ENCODE measurements at regions not wholly inside any gene's neighbourhood (a gene's known extent, or its start where the extent isn't known, plus 50 kb on each side); places are given as distances from the start of the nearest gene placed in this dataset.

- Histone ChIP-seq H3K9me3 (ENCODE audit: control insufficient read depth in 2 of 2, low read length in 2 of 2) (no peaks in the 10 kb centered on the region), H3K4me3 (ENCODE audit: low read depth, low read length) (no peak overlapping the region), H3K27me3 (ENCODE audit: control insufficient read depth, insufficient read depth, low read length) (no peaks in the 10 kb centered on the region), H3K4me1 (ENCODE audit: control insufficient read depth, insufficient read depth, low read length, poor library complexity, severe bottlenecking) (no peaks in the 10 kb centered on the region), H3K27ac (ENCODE audit: insufficient read depth, low read length, poor library complexity, severe bottlenecking) (no peak overlapping the region), H3K36me3 (ENCODE audit: control insufficient read depth, insufficient read depth, low read length) (no peaks in the 10 kb centered on the region)
- Mint-ChIP-seq H3K27me3 (no peaks in the 10 kb centered on the region), H3K4me1 (no peaks in the 10 kb centered on the region), H3K4me3 (no peak overlapping the region), H3K36me3 (no peaks in the 10 kb centered on the region), H3K9me3 (peaks cover 0 to 6% (median 0%) of the 10 kb centered on the region in 7 donors), H3K27ac (no peak overlapping the region)
- DNase-seq: no peak
- no peak for ATAC-seq (ENCODE audit: low read depth in 2 of 2)
Measured at GRCh38 chr11:15765530-15765929, 590.8 kb downstream of the SOX6 start.

DNA sequence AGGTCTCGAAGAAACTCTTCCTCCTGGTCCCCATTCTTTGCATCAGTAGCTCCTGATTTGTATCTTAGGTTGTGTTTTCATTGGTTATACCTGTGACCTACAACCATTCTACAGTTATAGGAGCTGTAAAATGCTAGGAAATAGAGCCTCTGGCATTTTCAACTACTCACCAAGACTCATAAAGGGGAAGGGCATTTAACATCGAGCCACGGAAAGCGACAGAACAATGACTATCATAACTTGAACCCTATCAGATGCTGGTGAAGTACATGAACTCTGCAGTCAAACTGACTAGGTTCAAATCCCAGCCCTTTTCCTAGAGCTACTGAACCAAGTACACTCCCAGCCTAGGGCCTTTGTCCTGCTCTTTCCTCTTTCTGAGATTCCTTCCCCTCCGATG, 588.0 kb downstream of the SOX6 start:
- ATAC-seq (ENCODE audit: low read depth in 2 of 2) (no peak), DNase-seq (no peak)
- Histone ChIP-seq H3K27me3 (ENCODE audit: control insufficient read depth, insufficient read depth, low read length) (no peaks in the 10 kb centered on the region), H3K27ac (ENCODE audit: insufficient read depth, low read length, poor library complexity, severe bottlenecking) (no peak overlapping the region), H3K9me3 (ENCODE audit: control insufficient read depth in 2 of 2, low read length in 2 of 2) (no peaks in the 10 kb centered on the region), H3K4me3 (ENCODE audit: low read depth, low read length) (no peak overlapping the region), H3K4me1 (ENCODE audit: control insufficient read depth, insufficient read depth, low read length, poor library complexity, severe bottlenecking) (no peaks in the 10 kb centered on the region), H3K36me3 (ENCODE audit: control insufficient read depth, insufficient read depth, low read length) (no peaks in the 10 kb centered on the region)
- Mint-ChIP-seq H3K27me3 (no peaks in the 10 kb centered on the region), H3K36me3 (no peaks in the 10 kb centered on the region), H3K4me1 (no peaks in the 10 kb centered on the region), H3K4me3 (no peak overlapping the region), H3K9me3 (peaks cover 0 to 2% (median 0%) of the 10 kb centered on the region in 7 donors), H3K27ac (no peak overlapping the region)

DNA sequence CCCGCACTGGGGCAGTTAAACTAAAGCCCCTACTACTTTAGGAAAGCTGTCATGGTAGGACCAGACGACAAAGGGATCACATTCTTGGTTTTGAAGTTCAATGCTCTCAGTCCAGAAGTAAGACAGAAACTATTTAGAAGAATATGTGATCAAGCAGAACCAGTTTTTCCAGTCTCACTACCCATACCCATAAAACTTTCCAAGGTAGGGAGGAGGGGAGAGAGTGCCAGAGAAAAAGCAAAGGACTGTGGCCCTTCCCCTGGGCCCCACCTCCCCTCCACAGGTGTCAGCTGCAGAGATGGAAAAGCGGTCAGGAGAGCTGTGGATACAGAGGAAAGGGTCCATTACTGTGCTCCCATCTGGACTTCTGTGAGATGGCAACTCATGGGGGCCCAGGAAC, 587.1 kb downstream of the SOX6 start:
- Mint-ChIP-seq H3K27ac (no peak overlapping the region), H3K36me3 (no peaks in the 10 kb centered on the region), H3K9me3 (peaks cover 0 to 2% (median 0%) of the 10 kb centered on the region in 7 donors), H3K4me1 (no peaks in the 10 kb centered on the region), H3K4me3 (no peak overlapping the region), H3K27me3 (no peaks in the 10 kb centered on the region)
- Histone ChIP-seq H3K27me3 (ENCODE audit: control insufficient read depth, insufficient read depth, low read length) (no peaks in the 10 kb centered on the region), H3K9me3 (ENCODE audit: control insufficient read depth in 2 of 2, low read length in 2 of 2) (no peaks in the 10 kb centered on the region), H3K27ac (ENCODE audit: insufficient read depth, low read length, poor library complexity, severe bottlenecking) (no peak overlapping the region), H3K4me1 (ENCODE audit: control insufficient read depth, insufficient read depth, low read length, poor library complexity, severe bottlenecking) (no peaks in the 10 kb centered on the region), H3K4me3 (ENCODE audit: low read depth, low read length) (no peak overlapping the region), H3K36me3 (ENCODE audit: control insufficient read depth, insufficient read depth, low read length) (no peaks in the 10 kb centered on the region)
- DNase-seq: no peak
- ATAC-seq (ENCODE audit: low read depth in 2 of 2): no peak

DNA sequence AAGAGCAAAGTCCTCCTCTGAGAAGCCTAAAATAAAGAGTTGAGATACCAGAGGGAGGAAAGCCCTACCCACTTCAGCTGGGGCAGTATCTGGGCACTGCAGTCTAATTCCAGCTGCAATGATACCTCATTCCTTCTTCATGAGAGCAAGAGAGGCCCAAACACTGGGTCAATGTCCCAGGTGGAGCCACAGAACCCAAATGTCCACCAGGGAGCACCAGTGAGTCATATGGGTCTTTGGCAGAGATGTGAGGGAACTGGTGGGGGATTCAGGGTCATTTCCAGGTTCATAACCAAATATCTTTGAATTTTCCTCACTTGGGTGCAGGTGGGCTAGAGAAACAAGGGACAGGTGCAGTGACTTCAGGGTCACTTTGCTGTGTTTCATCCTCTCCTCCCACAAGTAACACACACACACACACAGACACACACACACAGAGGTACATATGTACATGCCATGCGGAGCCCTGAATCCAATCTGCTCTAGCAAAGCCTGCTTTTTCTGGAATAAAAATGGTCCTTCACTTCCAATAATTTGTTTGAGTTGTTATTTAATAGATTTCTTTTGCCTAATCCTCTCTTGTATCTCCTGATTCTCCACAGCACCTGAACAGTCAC, 585.4 kb downstream of the SOX6 start:
- ATAC-seq (ENCODE audit: low read depth in 2 of 2) (no peak), DNase-seq (peak in 1 of 3 donors; percentile 2)
- no peak overlapping the region for H3K4me3 ChIP-seq (ENCODE audit: low read depth, low read length)
- H3K9me3 ChIP-seq (ENCODE audit: control insufficient read depth in 2 of 2, low read length in 2 of 2): no peaks in the 10 kb centered on the region
- H3K27ac ChIP-seq (ENCODE audit: insufficient read depth, low read length, poor library complexity, severe bottlenecking): no peak overlapping the region
- Mint-ChIP-seq H3K27ac (no peak overlapping the region), H3K4me3 (no peak overlapping the region), H3K9me3 (peaks cover 0 to 2% (median 0%) of the 10 kb centered on the region in 7 donors), H3K27me3 (no peaks in the 10 kb centered on the region), H3K4me1 (no peaks in the 10 kb centered on the region), H3K36me3 (no peaks in the 10 kb centered on the region)
- H3K36me3 ChIP-seq (ENCODE audit: control insufficient read depth, insufficient read depth, low read length): no peaks in the 10 kb centered on the region
- no peaks in the 10 kb centered on the region for H3K4me1 ChIP-seq (ENCODE audit: control insufficient read depth, insufficient read depth, low read length, poor library complexity, severe bottlenecking)
- no peaks in the 10 kb centered on the region for H3K27me3 ChIP-seq (ENCODE audit: control insufficient read depth, insufficient read depth, low read length)

DNA sequence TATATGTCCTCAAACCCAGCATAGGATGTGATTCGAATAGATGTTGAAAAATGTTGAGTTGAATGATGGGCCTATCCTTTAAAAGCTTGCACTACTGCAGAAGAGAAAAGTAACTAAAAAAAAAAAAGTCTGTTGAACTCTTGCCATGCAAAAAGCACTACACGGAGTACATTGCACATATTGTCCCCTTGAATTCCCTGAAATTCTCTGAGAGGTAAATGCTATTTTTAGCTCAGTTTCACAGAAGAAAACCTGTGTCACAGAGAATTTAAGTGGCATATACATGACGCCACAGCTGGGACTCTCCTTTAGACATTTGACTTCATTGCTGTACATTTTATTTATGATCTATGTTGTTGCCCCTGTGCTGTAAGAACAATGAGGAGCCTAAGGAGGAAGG, 583.8 kb downstream of the SOX6 start:
- Mint-ChIP-seq H3K27me3 (no peaks in the 10 kb centered on the region), H3K4me3 (no peak overlapping the region), H3K27ac (no peak overlapping the region), H3K36me3 (no peaks in the 10 kb centered on the region), H3K4me1 (no peaks in the 10 kb centered on the region), H3K9me3 (peaks cover 0 to 2% (median 0%) of the 10 kb centered on the region in 7 donors)
- no peak for ATAC-seq (ENCODE audit: low read depth in 2 of 2)
- Histone ChIP-seq H3K27me3 (ENCODE audit: control insufficient read depth, insufficient read depth, low read length) (no peaks in the 10 kb centered on the region), H3K4me3 (ENCODE audit: low read depth, low read length) (no peak overlapping the region), H3K4me1 (ENCODE audit: control insufficient read depth, insufficient read depth, low read length, poor library complexity, severe bottlenecking) (no peaks in the 10 kb centered on the region), H3K9me3 (ENCODE audit: control insufficient read depth in 2 of 2, low read length in 2 of 2) (no peaks in the 10 kb centered on the region), H3K27ac (ENCODE audit: insufficient read depth, low read length, poor library complexity, severe bottlenecking) (no peak overlapping the region), H3K36me3 (ENCODE audit: control insufficient read depth, insufficient read depth, low read length) (no peaks in the 10 kb centered on the region)
- no peak for DNase-seq

DNA sequence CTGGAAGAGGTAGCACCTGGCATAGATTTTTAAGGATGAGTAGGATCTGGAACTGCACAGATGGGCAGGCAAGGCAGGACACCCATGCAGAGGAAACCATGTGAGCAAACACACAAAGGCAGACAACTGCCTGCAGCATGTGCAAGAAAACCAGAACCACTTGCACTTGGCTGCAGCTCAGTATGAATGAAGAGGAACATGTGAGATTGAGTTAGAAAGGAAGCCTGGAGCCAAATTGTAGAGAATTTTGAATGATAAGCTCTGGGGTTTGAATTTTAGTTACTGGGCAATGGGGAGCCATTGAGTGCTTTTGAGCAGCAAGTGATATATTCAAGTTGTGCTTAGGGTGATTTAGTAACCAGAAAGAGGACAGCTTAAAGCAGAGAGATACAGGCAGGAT, 583.4 kb downstream of the SOX6 start:
- H3K36me3 Mint-ChIP-seq: no peaks in the 10 kb centered on the region
- no peaks in the 10 kb centered on the region for H3K36me3 ChIP-seq (ENCODE audit: control insufficient read depth, insufficient read depth, low read length)
- DNase-seq: no peak
- H3K27me3 Mint-ChIP-seq: no peaks in the 10 kb centered on the region
- H3K9me3 ChIP-seq (ENCODE audit: control insufficient read depth in 2 of 2, low read length in 2 of 2): no peaks in the 10 kb centered on the region
- no peaks in the 10 kb centered on the region for H3K4me1 Mint-ChIP-seq
- no peak overlapping the region for H3K27ac ChIP-seq (ENCODE audit: insufficient read depth, low read length, poor library complexity, severe bottlenecking)
- H3K27me3 ChIP-seq (ENCODE audit: control insufficient read depth, insufficient read depth, low read length): no peaks in the 10 kb centered on the region
- H3K4me3 ChIP-seq (ENCODE audit: low read depth, low read length): no peak overlapping the region
- peaks cover 0 to 2% (median 0%) of the 10 kb centered on the region in 7 donors for H3K9me3 Mint-ChIP-seq
- no peaks in the 10 kb centered on the region for H3K4me1 ChIP-seq (ENCODE audit: control insufficient read depth, insufficient read depth, low read length, poor library complexity, severe bottlenecking)
- no peak for ATAC-seq (ENCODE audit: low read depth in 2 of 2)
- no peak overlapping the region for H3K27ac Mint-ChIP-seq
- H3K4me3 Mint-ChIP-seq: no peak overlapping the region

DNA sequence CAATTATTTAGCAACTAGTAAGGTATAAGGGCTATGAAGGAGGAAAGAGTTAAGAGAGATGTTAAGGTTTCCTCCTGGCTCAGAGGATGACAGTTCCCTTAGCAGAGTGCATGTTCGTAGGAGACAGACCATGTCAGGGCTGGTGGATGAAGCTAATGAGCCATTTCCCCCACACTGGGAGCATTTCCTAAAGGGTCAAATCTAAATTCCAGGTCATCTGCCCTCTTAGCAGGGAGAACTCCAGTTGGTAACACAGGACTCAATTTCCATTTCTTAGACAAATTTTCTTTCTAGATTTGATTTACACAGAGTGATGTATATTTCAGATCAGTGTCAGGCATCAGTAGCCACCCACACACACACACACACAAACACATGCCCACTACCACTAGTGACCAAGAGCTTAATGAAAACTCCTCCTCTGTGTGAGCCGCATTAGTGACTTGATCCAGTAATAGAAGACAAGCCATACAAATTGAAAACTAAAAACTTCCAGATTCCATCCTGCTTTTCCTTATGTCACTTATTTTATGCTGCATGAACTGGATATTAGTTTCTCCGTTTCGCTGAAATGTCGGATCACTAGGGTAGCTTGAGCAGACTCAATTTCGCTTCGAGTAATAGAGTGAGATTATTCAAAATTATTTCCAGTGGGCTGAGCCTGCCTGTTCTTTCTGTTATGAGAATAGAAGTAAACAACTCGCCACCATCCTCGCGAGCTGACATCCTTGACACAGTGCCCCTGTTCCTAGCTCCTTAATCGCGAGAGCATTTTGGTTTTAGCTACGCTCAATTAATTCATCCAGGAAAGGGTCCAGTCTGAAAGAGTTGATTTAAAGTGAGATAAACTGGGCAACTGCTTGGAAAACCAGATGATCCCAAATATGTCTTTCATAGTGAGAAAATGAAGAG, 582.6 kb downstream of the SOX6 start:
- H3K27ac ChIP-seq (ENCODE audit: insufficient read depth, low read length, poor library complexity, severe bottlenecking): no peak overlapping the region
- Mint-ChIP-seq H3K4me1 (no peaks in the 10 kb centered on the region), H3K36me3 (no peaks in the 10 kb centered on the region), H3K4me3 (no peak overlapping the region), H3K27ac (no peak overlapping the region), H3K27me3 (no peaks in the 10 kb centered on the region), H3K9me3 (peaks cover 0 to 2% (median 0%) of the 10 kb centered on the region in 7 donors)
- H3K4me3 ChIP-seq (ENCODE audit: low read depth, low read length): no peak overlapping the region
- no peaks in the 10 kb centered on the region for H3K36me3 ChIP-seq (ENCODE audit: control insufficient read depth, insufficient read depth, low read length)
- no peak for DNase-seq
- no peak for ATAC-seq (ENCODE audit: low read depth in 2 of 2)
- H3K27me3 ChIP-seq (ENCODE audit: control insufficient read depth, insufficient read depth, low read length): no peaks in the 10 kb centered on the region
- no peaks in the 10 kb centered on the region for H3K9me3 ChIP-seq (ENCODE audit: control insufficient read depth in 2 of 2, low read length in 2 of 2)
- no peaks in the 10 kb centered on the region for H3K4me1 ChIP-seq (ENCODE audit: control insufficient read depth, insufficient read depth, low read length, poor library complexity, severe bottlenecking)

Data from CD4-positive, CD25-positive, alpha-beta regulatory T cell (primary cell).